ENCODE measurements at regions not wholly inside any gene's neighbourhood (a gene's known extent, or its start where the extent isn't known, plus 50 kb on each side); places are given as distances from the start of the nearest gene placed in this dataset.

DNA sequence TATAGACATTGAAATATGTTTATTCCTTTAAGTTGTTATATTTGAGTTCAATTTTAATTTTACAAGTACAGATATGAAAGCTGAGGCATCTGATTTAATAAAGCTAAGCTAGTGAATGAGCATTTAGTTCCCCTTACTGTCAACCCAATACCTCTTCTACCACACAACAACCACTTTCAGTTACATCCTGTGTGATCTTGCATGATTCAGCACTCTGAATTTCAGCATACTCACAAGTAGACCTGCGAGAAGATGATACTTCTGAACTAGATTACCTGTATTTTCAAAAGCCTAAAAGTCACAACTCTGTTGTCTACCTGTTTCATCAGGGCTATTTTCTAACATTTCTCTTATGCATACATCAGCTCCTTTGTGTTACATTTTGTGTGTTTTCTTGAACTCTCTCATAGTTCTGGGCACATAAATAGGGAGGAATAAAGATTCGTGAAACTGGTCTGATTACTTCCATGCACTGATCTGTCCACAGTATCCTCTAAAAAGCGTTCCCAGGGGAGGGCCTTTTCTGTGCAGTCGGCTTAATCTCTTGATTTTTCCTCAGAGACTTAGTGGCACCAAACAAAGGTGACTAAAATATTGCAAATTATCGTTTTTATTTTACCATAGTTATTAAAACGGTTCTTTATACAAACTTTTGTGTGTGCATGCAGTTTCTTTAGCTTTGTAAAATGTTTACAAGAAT is 2025.5 kb upstream of the NUDT12 start:
- DNase-seq (ENCODE audit: low spot score) = no peak

GRCh38 chr5:105581988-105582690 is 2019.5 kb upstream of the NUDT12 start:
- DNase-seq (ENCODE audit: low spot score) = no peak

DNA sequence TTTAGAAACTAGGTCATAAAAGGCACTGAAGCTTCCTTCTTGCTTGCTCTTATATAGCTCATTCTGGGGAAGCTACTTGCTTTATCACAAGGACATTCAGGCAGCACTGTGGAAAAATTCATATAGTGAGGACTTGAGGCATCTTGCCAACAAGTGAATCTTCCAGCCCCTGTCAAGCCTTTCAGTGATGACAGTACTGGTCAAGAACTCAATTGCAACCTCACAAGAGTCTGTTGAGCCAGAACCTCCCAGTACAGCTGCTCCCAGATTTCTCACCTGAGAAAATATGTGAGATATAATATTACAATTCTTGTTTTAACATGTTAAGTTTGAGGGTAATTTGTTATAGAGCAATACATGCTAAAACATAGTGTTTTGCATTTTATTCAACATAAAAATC is 2011.0 kb upstream of the NUDT12 start:
- no peak for DNase-seq (ENCODE audit: low spot score)

DNA sequence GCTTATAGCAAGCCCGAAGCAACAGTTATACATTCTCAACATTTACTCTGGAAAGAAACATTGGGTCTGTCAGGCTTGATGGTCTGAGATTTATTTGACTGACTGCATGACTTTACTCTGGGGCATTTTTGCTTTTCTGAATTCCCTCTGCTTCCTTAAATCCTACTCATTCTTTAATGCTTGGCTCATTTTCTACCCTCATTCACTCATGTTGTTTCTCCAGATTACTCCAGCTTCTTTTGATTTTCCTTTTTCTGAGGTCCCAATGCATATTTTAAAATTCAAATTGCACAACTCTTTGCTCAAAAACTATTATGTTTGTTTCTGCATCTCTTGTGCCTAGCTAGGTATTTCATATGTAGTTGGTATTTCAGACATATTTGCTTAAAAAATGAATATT is 2002.9 kb upstream of the NUDT12 start:
- no peak for DNase-seq (ENCODE audit: low spot score)

- no peak for DNase-seq (ENCODE audit: low spot score)
Measured at GRCh38 chr5:105563842-105564241, 2001.3 kb upstream of the NUDT12 start.

DNA sequence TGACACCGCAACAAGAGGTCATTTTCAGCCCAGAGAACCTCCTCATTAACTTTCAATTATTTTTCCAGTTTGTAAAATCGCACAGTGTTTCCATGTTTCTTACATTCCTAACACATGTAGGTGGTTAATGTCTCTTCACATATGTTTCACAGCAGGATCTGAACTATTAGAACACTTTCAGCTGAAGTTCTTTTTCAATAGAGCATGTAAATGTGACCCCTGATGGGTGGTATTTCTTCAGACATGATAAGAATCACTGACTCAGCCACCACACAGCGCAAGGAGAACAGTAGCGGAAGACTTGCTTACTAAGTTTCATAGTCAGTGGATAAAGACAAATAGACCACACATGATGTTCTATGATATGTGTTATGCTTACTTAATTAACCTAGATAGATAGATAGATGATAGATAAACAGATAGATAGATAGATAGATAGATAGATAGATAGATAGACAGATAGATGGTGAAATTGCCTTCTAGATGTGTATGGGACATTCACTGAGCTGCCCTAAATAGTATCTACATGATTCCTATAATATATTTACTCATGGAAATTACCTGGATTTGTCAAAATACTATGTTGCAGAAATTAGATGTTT is 1992.1 kb upstream of the NUDT12 start:
- DNase-seq (ENCODE audit: low spot score) = no peak

DNA sequence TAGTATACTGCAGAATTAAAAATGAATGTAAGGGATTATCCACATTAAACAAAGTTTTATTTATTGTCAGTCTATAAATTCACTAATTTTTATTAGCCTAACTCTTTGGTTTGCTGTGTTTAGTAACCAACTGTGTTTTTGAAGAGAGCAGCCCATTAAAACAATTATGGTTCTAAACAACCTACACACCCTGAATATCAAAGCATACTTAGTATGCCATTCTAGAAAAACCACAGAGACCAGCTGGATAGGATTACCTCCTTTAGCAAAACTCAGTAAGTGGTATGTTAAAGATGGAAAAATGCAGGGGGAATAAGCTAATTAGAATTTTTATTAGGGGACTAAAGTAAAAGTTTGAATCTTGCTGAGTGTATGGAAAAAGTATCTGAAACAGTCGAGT is 1981.7 kb upstream of the NUDT12 start:
- DNase-seq (ENCODE audit: low spot score) = no peak

DNA sequence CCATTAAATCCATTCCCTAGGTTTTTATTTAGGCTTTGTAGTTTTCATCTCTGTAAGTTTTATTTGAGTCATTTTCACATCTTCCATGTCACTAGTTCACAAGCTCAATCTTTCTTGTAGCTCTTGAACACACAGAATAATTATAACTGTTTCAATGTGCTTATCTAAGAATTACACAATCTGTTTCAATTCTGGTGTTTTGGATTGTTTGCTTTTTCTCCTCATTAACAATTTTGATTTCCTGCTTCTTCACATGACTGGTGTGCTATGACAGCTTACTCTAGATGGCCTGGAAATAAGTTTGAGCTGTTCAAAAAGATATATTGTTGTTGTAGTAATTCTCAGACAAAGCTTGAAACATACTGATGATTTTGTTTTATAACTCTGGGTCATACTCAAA is 1974.1 kb upstream of the NUDT12 start:
- DNase-seq (ENCODE audit: low spot score) = no peak

DNA sequence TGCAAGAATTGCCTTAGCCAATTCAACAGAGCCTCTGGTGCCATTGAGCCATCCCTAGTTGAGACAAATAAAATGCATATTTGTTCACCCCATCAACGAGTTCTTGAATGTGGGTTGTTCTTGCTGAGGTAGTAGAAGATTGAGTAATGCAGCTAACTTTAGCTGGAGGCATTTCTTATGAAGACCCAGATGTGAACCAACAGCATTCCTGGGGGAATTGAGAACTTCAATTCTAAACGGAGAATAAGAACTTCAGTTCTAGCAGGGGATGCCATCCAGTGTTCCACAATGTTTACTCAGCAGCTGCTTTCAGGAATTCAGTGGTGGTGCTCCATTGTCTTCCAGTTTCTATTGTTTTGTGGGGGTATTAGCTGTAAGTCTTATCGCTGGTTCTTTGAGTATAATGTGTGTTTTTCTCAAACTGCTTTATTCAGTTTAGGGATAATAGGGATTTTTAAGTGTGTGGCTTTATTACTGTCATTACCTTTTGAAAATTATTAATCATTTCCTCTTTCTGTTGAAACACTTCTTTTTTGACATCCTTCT is 1968.2 kb upstream of the NUDT12 start:
- DNase-seq (ENCODE audit: low spot score) = no peak

DNA sequence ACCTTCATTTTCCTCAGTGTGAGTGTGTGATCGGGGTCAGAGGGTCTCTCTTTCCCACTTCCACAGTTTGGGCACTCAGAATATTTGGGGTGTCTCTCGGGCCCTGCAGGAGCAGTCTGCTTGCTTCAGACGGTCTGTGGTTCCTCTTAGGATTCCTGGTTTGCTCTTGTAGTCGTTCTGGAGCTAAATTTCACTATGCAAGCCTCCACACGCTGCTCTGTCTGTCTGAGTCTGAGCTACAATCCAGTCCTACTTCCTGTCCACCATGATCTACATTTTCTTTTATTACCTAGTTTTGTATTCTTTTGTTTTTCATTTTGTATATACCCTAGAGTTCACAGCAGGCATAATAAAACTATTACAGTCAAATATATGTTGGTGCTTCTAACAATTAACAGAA is 1967.3 kb upstream of the NUDT12 start:
- DNase-seq (ENCODE audit: low spot score) = no peak

DNA sequence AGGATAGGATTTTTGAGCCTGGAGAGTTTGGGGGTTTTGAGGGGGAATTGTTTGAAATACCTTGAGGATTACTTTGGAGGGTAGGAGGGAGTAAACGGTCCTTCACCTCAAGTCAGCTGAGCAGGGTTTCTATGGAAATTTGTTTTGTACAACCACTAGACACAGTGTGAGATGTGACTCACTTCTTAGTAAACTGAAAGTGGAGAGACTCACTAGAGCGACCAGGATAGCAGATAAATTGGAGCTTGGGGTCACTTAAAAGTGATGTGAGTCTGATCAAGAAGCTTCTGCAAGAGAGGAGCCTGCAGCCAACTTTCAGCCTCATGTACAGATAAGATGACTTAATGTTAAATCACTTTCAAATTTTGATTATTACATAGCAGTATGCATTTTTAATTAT is 1945.9 kb upstream of the NUDT12 start:
- DNase-seq (ENCODE audit: low spot score) = peak; percentile 22

DNA sequence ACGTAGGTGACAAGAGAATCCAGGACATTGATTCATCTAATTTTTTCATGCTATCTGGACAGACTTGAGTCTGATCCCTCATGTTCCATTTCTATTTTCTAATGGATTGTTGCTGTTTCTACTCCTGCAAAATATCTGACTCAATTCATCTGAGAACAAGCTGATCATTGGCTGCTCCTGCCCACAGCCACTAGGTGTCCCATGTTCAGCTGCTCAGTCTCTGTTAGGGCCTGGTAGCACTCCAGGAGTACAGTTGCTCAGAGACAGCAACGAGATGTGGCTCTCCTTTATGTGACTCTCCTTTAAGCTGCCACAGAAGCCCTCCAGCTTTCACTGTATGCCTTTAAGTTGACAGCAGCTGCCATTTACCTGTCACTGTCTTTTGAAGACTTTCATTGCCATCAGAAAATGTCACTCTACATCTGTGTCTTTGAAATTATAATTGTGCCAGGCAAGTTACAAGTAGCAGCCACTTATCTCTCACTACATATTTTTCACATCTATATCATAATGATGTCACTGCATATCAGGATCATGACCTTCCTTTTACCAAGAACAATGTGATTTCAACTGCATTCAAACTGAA is 1944.2 kb upstream of the NUDT12 start:
- peak; percentile 6 for DNase-seq (ENCODE audit: low spot score)

DNA sequence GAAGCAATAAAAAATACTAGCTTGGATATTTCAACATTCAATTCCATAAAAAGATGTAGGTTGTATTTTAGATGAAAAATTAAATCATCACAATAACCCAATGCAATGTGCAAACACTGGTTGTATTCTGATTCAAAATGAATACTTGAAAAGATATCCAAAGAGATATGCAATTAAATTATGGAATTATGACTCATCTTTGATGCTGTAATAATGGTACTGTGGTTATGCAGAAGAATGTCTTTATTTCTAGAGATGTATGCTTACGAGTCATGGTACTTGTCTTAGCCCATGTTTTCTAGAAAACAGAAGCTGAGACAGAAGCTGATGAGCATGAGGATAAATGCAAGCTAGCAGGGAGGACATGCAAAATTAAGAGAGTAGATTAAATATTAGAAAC is 1941.4 kb upstream of the NUDT12 start:
- DNase-seq (ENCODE audit: low spot score) = peak; percentile 1

DNA sequence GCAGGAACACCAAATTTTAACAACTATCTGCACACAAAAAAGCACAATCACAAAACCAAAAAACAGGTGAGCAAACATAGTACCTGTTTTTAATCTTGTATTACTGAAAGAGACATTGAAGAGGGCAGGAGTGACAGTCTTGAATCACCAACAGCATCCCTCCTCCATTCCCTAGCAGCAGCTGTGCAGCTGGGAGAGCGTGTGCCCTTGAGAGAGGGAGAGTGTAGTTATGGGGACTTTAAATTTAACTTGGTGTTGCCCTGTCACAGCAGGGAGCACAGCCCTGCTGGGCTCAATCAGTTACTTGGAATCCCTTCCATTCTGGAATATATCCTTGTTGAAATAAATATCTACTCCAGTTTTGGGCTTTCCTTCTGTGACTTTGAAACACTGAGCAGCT is 1938.7 kb upstream of the NUDT12 start:
- no peak for DNase-seq (ENCODE audit: low spot score)

DNA sequence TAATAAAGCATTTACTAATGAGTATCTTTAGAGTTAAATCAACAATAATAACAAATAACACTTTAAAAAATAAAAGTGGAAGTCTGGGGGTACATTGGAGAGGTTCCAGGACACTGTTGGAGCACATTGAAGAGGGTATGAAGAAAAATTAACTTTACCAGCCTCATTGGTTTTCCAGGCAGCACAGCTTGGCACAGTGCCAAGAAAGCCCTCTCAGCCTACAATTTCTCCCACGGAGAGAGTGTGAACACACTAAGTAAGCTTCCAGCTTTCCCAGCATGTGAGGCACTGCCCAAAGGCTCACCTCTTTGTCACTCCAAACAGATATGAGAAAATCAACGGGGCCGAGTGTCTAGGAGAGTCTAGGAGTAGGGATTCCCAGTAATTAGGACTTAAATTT is 1912.8 kb upstream of the NUDT12 start:
- DNase-seq (ENCODE audit: low spot score) = no peak

DNA sequence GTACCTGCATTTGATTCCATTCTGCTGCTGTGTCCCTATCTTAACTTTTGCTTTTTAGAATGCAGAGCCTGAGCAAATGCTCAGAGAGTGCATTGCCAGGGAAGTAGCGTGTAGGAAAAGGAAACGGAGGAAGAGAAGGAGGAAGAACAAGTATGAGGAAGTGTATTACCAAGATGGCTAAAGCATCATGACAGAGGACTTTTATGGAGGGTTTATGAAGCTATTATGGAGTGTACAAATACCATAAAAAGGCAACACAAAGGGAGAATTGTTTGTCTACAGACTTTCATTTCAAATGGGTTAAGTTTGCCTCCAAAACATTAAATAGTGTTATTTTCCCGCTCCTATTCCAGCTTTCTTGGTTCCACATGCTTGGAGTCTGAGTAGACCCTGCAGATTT is 1899.8 kb upstream of the NUDT12 start:
- no peak for DNase-seq (ENCODE audit: low spot score)

DNA sequence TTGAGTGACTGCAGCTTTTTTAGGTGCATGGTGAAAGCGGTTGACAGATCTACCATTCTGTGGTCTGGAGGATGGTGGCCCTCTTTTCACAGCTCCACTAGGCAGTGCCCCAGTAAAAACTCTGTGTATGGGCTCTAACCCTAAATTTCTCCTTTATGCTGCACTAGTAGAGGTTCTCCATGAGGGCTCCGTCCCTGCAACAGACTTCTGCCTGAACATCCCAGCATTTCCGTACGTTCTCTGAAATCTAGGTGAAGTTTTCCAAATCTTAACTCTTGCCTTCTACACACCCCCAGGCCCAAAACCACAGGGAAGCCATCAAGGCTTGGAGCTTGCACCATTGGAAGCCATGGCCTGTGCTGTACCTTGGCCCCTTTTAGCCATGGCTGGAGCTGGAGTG is 1898.1 kb upstream of the NUDT12 start:
- DNase-seq (ENCODE audit: low spot score) = no peak

GRCh38 chr5:105453216-105453807 is 1890.7 kb upstream of the NUDT12 start:
- no peak for DNase-seq (ENCODE audit: low spot score)

DNA sequence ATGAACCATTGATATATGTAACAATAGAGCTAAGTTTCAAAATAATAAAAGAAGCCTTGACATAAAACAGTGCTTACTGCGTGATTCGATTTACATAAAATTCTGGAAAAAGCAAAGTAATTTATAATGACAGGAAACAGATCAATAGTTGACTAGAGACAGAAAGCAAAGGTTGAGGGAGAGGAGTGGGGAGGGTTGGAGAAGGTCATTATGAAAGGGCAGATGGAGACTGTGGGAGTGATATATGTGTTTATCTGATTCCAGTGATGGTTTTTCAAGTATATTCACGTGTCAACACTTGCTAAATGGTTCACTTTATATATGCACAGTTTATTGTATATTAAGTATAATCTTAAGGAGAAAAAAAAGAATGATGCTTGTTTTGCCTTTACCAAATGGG is 1885.7 kb upstream of the NUDT12 start:
- no peak for DNase-seq (ENCODE audit: low spot score)

DNA sequence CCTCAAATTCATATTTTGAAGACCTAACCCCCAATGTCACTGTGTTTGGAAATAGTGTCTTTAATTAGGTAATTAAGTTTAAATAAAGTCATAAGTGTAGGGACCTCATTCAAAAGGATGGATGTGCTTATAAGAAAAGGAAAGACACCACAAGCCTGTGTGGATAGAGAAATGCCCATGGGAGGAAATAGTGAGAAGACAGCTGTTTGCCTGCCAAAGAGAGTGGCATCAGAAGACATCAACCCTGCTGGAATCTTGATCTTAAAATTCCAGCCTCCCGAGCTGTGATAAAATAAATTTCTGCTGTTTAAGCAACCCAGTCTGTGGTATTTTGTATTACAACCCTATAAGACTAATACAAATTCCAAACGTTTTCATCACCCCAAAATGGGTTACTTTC is 1867.9 kb upstream of the NUDT12 start:
- DNase-seq (ENCODE audit: low spot score) = no peak

- no peak for DNase-seq (ENCODE audit: low spot score)
Measured at GRCh38 chr5:105428451-105429380, 1866.1 kb upstream of the NUDT12 start.

Data from hepatic stellate cell (primary cell).